ENCODE measurements at regions not wholly inside any gene's neighbourhood (a gene's known extent, or its start where the extent isn't known, plus 50 kb on each side); places are given as distances from the start of the nearest gene placed in this dataset.

- no peak for DNase-seq
Measured at GRCh38 chr3:189455641-189456417, 175.4 kb upstream of the TP63 start.

- no peak for DNase-seq
Measured at GRCh38 chr3:189457201-189457607, 174.0 kb upstream of the TP63 start.

DNA sequence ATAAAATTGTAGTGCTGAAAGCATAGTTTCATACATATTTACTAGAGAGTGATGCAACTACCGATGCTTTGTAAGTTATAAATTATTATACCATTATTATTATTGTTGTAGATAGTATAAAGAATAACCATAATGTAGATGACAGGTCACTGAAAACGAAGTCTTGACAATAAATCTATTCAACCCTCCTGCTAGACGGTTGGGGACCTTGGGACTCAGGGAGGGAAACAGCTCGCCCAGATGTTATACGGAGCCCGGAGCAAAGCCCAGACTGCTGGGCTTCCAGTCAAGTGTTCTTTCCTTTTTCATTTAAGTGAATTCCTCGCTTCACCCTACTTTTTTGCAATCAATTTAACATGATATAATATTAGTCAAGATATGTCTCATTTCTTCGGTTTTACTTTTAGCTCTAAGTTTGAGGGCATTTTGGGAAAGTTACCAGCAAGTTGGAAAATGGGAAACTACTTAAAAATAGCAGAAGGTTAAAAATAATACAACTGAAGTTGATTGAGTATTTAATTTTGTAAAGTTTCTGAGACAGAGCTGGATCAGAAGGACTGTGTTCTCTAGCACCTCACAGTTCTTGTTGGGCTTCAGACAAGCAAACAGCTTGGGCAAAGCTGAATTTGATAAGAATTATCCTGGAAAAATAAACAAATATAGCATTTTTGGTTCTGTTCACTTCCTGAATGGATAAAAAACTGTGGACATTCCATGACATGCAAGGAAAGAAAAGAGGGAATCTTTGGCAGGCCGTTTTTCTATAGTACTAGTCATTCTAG lies 173.4 kb upstream of the TP63 start:
- DNase-seq: no peak

DNA sequence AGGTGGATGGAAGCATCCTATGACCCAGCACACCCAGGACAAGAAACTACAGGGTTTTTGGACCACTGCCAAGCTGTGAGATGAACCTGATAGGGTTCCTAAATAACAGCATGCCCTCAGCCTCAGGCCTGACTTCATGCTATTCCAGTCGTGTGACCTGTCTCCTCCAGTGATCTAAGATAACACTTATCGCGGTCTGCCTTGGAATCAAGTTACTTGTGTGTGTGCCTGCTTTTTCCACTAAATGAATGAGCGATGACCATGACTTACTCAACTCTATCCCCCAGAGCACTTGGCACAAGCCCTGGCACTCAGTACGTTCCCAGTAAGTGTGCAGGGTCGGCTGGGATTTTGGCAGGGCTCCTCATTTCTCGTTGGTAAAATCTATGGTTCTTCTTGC lies 172.7 kb upstream of the TP63 start:
- DNase-seq: no peak

DNA sequence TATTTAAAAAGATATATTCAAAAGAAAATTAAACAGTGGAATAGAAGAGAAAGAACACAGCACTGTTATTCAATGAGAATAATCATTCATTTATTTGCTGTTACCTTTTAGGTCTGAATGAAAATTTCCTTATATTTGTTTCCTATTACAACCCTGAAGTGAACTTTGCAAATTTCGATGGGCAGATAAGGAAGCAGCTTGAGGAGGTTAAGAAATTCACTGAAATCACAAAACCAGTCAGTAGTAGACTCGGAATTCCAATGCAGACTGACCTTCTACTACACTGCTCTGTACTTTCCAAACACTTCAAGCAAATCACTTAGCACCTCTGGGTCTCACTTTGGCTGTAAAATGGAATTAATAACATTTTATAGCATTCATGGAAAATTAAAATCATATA lies 172.0 kb upstream of the TP63 start:
- no peak for DNase-seq

- no peak for DNase-seq
Measured at GRCh38 chr3:189460511-189460910, 170.7 kb upstream of the TP63 start.

GRCh38 chr3:189464799-189465198 lies 166.4 kb upstream of the TP63 start:
- DNase-seq: no peak

- DNase-seq: no peak
Measured at GRCh38 chr3:189466004-189466403, 165.2 kb upstream of the TP63 start.

DNA sequence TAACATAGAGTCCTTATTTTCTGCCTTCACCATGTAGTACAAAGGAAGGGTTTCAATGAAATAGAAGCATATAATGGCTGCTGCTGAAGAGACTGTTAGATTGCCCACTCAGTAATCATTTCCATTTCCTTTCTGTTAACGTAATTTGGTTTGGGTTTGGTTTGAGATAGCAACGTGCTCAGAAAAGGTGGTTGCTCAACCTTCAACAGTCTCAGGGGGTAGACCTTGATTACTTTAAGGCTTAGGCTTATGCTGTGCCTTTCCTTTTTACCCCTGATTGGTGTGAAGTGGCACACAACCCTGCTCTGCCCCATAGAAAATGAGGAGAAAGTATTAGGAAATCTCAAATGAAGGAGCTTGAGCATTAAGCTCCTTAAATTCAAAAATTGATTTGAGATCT lies 163.7 kb upstream of the TP63 start:
- DNase-seq: no peak

- no peak for DNase-seq
Measured at GRCh38 chr3:189474944-189475343, 156.2 kb upstream of the TP63 start.

GRCh38 chr3:189477614-189478013 lies 153.6 kb upstream of the TP63 start:
- no peak for DNase-seq

GRCh38 chr3:189486556-189486955 lies 144.6 kb upstream of the TP63 start:
- DNase-seq: no peak

DNA sequence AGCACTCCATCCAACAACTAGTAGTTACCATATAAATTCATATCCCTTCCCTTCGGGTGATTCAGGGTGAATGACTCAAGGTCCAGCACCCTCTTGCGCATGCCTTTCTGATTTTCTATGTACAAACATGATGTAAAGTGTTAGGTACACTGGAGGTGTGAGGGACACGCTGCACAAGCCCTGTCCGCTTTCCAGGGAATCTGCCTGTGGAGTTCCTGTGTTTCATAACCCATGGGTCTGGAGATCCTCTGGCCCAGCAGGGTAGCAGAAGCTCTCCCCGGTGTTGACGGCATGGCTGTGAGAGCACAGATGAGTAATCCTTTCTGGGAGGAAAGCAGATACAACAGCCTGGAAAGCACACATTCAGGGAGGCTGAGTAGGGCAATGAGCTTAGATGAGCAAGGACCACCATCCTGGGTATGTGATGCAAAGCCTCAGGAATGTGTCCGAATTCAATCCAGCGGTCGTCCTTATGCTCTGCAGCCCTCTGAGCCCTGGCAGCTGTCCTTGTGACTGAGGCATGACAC lies 142.9 kb upstream of the TP63 start:
- DNase-seq: no peak

DNA sequence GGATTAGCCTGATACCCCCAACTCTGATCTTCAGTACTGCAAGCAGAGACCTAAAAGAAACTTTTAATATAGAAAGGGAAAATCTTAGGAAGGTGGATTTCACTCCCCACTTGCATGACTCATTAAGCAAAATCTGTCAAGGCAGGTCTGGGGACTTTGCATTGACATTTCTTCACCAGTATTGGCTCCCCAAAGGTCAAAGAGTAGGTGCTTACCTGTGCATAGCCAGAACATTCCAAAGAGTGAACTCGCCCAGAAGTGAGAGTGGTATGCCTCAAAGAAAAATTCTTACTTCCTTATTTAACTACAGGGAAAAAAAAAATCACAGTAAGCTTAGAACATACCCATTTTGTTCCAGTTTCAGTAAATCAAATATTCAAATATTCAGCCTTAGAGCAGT lies 140.9 kb upstream of the TP63 start:
- DNase-seq: no peak

DNA sequence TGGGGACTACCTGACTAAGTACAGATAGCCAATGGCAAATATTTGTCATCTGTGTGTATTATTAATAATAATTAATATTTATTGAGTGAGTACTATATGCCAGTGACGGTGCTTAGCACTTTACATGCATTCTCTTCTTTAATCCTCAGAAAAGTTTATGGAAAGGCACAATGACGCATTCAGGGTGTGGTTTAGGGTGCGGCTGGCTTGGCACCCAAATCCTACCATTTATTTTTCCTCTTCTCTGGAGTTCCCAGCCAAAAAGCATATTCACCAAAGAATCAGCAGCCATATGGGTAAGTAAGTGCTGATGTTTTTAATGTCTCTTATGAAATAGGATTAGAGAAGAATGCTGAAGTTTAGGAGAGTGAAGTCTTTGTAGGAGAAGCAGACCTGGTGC lies 140.4 kb upstream of the TP63 start:
- no peak for DNase-seq

- no peak for DNase-seq
Measured at GRCh38 chr3:189491831-189492230, 139.4 kb upstream of the TP63 start.

DNA sequence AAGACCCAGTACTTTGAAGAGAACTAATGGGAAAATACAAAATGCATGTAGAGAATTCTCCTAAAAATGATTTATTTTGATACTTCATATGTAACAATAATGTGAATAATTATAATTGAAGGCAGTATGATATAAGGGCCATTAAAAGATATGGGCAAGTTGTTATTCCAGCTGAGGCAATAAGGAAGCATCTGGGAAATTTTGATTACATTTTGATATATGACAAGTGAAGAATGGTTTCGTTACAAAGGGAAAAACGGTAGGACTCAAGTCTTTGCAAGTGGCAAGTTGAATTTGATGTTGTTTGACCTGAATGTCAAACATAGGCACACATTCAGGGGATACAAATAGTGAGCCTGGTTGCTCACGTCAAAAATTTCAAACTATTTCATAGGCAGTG lies 137.9 kb upstream of the TP63 start:
- no peak for DNase-seq

- no peak for DNase-seq
Measured at GRCh38 chr3:189494632-189495031, 136.6 kb upstream of the TP63 start.

DNA sequence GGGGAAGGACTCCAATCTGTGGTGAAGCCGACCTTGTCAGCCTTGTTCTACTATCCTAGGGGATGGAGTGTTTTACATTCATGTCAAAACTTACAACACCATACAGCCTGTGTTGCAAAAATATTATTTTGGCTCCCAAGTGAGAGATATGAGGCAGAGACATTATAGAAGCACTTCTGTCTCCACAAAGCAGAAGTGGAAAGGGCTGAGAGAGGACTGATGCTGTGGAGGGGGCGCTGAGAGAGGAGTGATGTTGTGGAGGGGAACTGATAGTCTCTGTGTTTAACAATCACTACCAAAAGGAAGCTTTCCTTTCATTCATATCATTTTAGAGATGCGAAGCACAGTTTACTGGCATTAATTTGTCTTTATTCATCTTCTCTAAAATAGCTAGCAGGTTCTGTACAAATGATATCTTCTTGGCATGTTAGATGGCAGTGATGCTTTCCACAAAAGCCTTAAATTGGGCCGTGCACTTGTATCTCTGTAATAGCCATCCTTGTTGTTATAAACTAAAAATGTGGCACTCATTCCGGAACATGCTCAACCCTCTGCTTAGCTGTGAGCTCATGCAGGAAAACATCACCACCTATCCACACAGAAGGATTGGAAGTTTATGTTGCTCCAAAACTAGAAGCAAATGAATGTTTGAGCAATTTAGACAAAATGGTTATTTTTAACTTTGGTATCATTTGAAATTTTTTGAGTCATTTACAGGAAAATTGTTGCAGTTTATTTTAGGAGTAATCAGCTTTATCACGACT lies 134.6 kb upstream of the TP63 start:
- DNase-seq: no peak

DNA sequence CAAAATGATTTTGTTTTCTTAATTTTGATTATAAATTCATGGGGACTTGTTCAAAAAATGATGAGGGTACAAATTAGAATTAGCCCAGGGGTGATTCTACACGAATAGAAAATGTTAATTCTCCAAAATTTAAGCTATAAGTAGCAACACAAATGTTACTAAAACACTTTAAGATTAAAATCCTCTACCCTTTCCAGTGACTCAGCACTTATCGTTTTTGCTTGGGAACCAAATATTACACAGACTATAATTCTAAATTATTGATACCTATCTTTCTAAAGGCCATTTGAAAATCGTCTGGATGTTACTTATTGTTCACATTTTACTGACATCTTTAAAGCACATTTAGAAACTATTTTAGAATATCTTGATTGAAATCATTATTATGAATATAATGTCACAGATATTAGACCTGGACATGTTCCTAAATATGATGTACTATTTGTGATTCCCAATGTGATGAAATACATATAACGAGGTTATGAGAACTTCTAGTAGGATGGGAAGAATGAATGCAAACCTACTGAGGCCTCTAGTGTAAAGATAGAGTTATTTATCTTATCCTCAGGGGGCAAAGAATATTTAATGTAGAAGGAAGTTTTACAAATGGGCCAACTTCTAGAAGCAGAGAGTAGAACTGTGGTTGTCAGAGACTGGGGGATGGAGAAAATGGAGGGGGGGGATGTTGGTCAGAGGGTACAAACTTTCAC lies 132.0 kb upstream of the TP63 start:
- no peak for DNase-seq

GRCh38 chr3:189500299-189500698 lies 130.9 kb upstream of the TP63 start:
- no peak for DNase-seq

GRCh38 chr3:189500798-189501495 lies 130.2 kb upstream of the TP63 start:
- DNase-seq: no peak
